Prostate gland (tissue), 2 donors: ENCODE measurements at regions not wholly inside any gene's neighbourhood (a gene's known extent, or its start where the extent isn't known, plus 50 kb on each side); places are given as distances from the start of the nearest gene placed in this dataset.

Experiments
- DNase-seq: peaks from one replicate; pipeline ENCODE4 v3.0.0-alpha.2; 2019; ENCODE audit warnings: low spot score
- H3K27ac ChIP-seq, 2 donors: fragments of 200-600 bp; sonication (generic); 2 replicates each; pipeline ENCODE4 v1.5.1; 2017 to 2019
- H3K27me3 ChIP-seq: fragments of 200-600 bp; sonication (generic); replicated peaks from 2 replicates; pipeline ENCODE4 v1.5.1; 2019; ENCODE audit not compliant: insufficient read depth
- H3K36me3 ChIP-seq, 2 donors: fragments of 200-600 bp; sonication (generic); 1 replicate in 1 of 2; 2 replicates in 1 of 2; pipeline versions ENCODE4 v1.5.1 to v1.8.1; 2017 to 2019
- H3K4me1 ChIP-seq: fragments of 200-600 bp; sonication (generic); replicated peaks from 2 replicates; pipeline ENCODE4 v1.5.1; 2019
- H3K4me3 ChIP-seq, 2 donors: fragments of 200-600 bp; sonication (generic); 2 replicates each; pipeline ENCODE4 v1.5.1; 2017 to 2019
- H3K9me3 ChIP-seq: fragments of 200-600 bp; sonication (generic); 2 replicates; pipeline ENCODE4 v1.5.1; 2017
- POLR2A ChIP-seq: fragments of 450-650 bp; IDR thresholded peaks from one replicate; pipeline ENCODE4 v1.6.1; 2016; ENCODE audit warnings: antibody characterized with exemption, mild to moderate bottlenecking
- POLR2AphosphoS5 ChIP-seq: sonication (generic); formaldehyde crosslinking; IDR thresholded peaks from one replicate; pipeline ENCODE4 v1.6.1; 2017; ENCODE audit warnings: antibody characterized with exemption
- WGBS: methylation state at CpG from one replicate; pipeline ENCODE4 v1.1.5; 2018; 5-methylcytosine and 5-hydroxymethylcytosine counted together
- intact Hi-C: fragments of 100-400 bp; cut with DNase I; formaldehyde crosslinking; loops from one replicate; pipeline ENCODE4 v1.14.2; 2022
- TF ChIP-seq, protein P1 (sequence below), 4 experiments: fragments of 200-600 bp in 2 of 4; fragments of 450-650 bp in 2 of 4; sonication (generic) in 2 of 4; IDR thresholded peaks; 1 replicate in 3 of 4; 2 replicates in 1 of 4; pipeline ENCODE4 v1.5.1; 2016 to 2019; ENCODE audit warnings: antibody characterized with exemption in 4 of 4, mild to moderate bottlenecking in 2 of 4, moderate library complexity in 2 of 4

DNA sequence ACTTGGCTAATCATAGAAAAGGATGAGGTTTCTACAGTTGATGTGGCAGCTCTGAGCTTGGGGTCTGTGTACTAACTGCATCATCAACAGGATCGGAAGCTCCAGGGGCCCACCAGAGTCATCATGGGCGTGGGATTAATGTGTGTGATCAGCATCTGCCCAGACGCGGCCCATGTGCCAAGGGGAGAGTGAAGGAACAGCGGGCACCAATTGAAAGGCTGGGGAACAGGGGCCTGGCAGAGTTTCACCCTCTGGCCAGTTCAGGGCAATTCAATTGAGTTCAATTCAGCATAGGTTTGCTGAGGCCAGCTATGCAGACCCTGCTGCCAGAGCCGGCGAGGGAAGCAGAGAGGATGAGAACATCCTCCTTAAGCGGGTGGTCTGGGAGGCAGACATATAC is 260.0 kb upstream of the AJAP1 start:
- Histone ChIP-seq H3K4me3 (no peak overlapping the region), H3K4me1 (no peaks in the 10 kb centered on the region), H3K36me3 (no peaks in the 10 kb centered on the region), H3K27me3 (no peaks in the 10 kb centered on the region), H3K27ac (no peak overlapping the region), H3K9me3 (no peaks in the 10 kb centered on the region)
- intact Hi-C loops: no loop called here
- no peak for DNase-seq
- TF ChIP-seq POLR2AphosphoS5: no peak
- no peak for TF ChIP-seq POLR2A
- TF ChIP-seq, protein P1, sequence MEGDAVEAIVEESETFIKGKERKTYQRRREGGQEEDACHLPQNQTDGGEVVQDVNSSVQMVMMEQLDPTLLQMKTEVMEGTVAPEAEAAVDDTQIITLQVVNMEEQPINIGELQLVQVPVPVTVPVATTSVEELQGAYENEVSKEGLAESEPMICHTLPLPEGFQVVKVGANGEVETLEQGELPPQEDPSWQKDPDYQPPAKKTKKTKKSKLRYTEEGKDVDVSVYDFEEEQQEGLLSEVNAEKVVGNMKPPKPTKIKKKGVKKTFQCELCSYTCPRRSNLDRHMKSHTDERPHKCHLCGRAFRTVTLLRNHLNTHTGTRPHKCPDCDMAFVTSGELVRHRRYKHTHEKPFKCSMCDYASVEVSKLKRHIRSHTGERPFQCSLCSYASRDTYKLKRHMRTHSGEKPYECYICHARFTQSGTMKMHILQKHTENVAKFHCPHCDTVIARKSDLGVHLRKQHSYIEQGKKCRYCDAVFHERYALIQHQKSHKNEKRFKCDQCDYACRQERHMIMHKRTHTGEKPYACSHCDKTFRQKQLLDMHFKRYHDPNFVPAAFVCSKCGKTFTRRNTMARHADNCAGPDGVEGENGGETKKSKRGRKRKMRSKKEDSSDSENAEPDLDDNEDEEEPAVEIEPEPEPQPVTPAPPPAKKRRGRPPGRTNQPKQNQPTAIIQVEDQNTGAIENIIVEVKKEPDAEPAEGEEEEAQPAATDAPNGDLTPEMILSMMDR (IDR thresholded peaks at IDR 0.05): no peak
- over 99% methylated on average over 8 of the region's 8 CpGs for WGBS

DNA sequence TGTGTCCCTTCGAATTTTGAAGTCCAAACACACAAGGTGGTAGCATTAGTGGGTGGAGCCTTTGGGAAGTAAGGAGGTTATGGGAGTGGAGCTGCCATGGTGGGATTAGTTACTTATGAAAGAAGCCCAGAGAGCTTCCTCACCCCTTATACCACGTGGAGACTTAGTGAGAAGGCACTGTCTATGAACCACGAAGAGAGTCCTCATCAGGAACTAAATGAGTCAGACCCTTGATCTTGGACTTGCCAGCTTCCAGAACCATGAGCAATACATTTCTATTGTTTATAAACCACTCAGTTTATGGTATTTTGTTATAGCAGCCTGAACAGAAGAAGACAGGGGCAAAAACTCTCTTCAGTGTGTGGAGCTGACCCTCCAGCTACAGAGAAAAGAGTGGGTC is 259.3 kb upstream of the AJAP1 start:
- intact Hi-C loops: no loop called here
- WGBS: 76% methylated on average over 3 of the region's 3 CpGs
- no peak for DNase-seq
- no peaks in the 10 kb centered on the region for H3K4me1 ChIP-seq
- TF ChIP-seq, protein P1 (IDR thresholded peaks at IDR 0.05): no peak
- H3K4me3 ChIP-seq: no peak overlapping the region
- no peaks in the 10 kb centered on the region for H3K27me3 ChIP-seq
- H3K36me3 ChIP-seq: no peaks in the 10 kb centered on the region
- H3K27ac ChIP-seq: no peak overlapping the region
- no peaks in the 10 kb centered on the region for H3K9me3 ChIP-seq

DNA sequence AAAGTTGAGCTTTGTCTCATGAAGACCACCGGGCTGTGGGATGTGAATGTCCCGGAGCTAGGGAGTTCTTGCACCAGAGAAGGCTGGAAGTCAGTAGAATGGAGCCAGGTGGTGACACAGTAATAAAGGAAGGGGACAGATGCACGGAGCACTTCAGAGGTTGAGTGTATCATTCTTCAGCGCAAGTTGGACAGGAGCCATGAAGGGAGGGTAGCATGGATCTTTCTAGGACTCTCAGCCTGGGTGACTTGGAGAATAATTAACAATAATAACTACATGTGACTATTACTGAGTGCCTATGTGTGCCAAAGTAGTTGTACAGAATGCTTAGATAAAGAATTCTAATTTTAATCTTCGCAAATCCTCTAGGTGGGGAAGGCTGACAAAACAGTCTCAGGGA is 258.7 kb upstream of the AJAP1 start:
- no peaks in the 10 kb centered on the region for H3K4me1 ChIP-seq
- TF ChIP-seq POLR2A: no peak
- TF ChIP-seq, protein P1 (IDR thresholded peaks at IDR 0.05): no peak
- no peak for TF ChIP-seq POLR2AphosphoS5
- no peak overlapping the region for H3K27ac ChIP-seq
- no peak for DNase-seq
- H3K4me3 ChIP-seq: no peak overlapping the region
- WGBS: 84% methylated on average over 5 of the region's 5 CpGs
- H3K9me3 ChIP-seq: no peaks in the 10 kb centered on the region
- H3K27me3 ChIP-seq: no peaks in the 10 kb centered on the region
- H3K36me3 ChIP-seq: no peaks in the 10 kb centered on the region
- intact Hi-C loops: no loop called here

DNA sequence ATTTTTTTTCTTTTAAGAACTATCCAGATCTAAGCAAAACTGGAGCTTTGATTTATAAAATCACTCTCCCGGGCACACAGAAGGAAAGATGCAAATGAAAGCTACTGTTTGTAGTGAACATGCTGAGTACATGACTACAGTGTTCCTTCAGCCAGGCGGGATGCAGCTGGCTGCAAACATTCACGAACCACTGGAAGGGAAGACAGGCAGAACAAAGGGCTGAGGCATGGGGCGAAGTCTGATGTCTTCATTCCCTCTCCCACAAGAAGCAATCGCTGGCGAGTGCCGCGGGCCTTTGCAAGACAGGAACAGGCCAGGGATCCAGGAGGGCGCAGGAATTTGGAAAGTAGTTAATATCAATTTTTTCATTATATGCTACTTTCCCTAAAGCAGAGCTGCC is 257.9 kb upstream of the AJAP1 start:
- WGBS: 52% methylated on average over 9 of the region's 9 CpGs
- H3K9me3 ChIP-seq: no peaks in the 10 kb centered on the region
- H3K36me3 ChIP-seq: no peaks in the 10 kb centered on the region
- no peaks in the 10 kb centered on the region for H3K4me1 ChIP-seq
- H3K27me3 ChIP-seq: no peaks in the 10 kb centered on the region
- TF ChIP-seq, protein P1 (IDR thresholded peaks at IDR 0.05): no peak
- TF ChIP-seq POLR2A: no peak
- no peak overlapping the region for H3K27ac ChIP-seq
- intact Hi-C loops: no loop called here
- no peak overlapping the region for H3K4me3 ChIP-seq
- DNase-seq: no peak

DNA sequence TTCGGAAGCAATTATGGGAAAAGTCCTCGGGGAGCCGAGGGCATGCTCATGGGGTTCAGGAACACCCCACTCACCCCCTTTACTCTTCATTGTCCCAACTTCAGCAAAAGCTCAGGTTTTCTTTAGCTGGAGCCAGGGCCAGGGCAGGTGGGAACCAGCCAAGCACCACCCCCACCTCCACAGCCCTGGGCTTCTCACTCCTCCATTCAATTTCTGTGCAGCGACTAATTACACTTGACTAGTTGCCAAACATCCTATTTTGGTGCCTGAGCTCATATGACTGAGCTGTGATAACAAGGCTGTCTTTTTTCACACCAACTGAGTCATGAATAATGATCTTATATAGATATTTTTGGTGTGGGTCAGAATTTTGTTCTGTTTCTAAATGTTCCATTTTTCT is 257.2 kb upstream of the AJAP1 start:
- no peaks in the 10 kb centered on the region for H3K9me3 ChIP-seq
- WGBS: 55% methylated on average over 4 of the region's 4 CpGs
- intact Hi-C loops: no loop called here

More for the DNA sequence above, 257.2 kb upstream of the AJAP1 start:
- no peak overlapping the region for H3K4me3 ChIP-seq
- TF ChIP-seq POLR2A: no peak
- TF ChIP-seq, protein P1 (IDR thresholded peaks at IDR 0.05): no peak
- no peak for TF ChIP-seq POLR2AphosphoS5
- no peak overlapping the region for H3K27ac ChIP-seq
- no peak for DNase-seq
- H3K27me3 ChIP-seq: no peaks in the 10 kb centered on the region
- H3K36me3 ChIP-seq: no peaks in the 10 kb centered on the region
- no peaks in the 10 kb centered on the region for H3K4me1 ChIP-seq
